Gastrocnemius medialis (tissue), 4 donors: ENCODE measurements at regions not wholly inside any gene's neighbourhood (a gene's known extent, or its start where the extent isn't known, plus 50 kb on each side); places are given as distances from the start of the nearest gene placed in this dataset.
"Not testable (repeated sequence)": the region's sequence is repeated elsewhere in the genome, so short reads cannot be mapped to it uniquely, and the experiment has no call there.

Experiments used
- POLR2A ChIP-seq, 2 donors: fragments of 450-650 bp; IDR thresholded peaks; one replicate each; pipeline ENCODE4 v1.6.1; 2017; ENCODE audit warnings: antibody characterized with exemption in 2 of 2, mild to moderate bottlenecking in 2 of 2, moderate library complexity in 2 of 2
- TF ChIP-seq, protein P1 (sequence below), 5 experiments: fragments of 450-650 bp in 3 of 5; fragments of 200-600 bp in 2 of 5; sonication (generic) in 2 of 5; IDR thresholded peaks in 4 of 5; conservative IDR thresholded peaks in 1 of 5; 1 replicate in 4 of 5; 2 replicates in 1 of 5; pipeline ENCODE4 v1.5.1; 2016 to 2019; ENCODE audit warnings: antibody characterized with exemption in 5 of 5, mild to moderate bottlenecking in 3 of 5, moderate library complexity in 3 of 5

DNA sequence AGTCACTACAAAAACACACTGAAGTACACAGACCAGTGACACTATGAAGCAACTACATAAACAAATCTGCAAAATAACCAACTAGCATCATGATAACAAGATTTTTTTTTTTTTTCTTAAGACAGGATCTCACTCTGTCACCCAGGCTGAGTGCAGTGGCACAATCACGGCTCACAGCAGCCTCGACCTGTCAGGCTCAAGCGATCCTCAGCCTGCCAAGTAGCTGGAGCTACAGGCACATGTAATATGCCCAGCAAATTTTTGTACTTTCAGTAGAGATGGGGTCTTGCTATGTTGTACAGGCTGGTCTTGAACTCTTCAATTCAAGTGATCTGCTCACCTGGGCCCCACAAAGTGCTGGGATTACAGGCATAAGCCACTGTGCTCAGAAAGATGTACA lies 140.5 kb downstream of the GOLGA6L6 start:
- TF ChIP-seq, protein P1, sequence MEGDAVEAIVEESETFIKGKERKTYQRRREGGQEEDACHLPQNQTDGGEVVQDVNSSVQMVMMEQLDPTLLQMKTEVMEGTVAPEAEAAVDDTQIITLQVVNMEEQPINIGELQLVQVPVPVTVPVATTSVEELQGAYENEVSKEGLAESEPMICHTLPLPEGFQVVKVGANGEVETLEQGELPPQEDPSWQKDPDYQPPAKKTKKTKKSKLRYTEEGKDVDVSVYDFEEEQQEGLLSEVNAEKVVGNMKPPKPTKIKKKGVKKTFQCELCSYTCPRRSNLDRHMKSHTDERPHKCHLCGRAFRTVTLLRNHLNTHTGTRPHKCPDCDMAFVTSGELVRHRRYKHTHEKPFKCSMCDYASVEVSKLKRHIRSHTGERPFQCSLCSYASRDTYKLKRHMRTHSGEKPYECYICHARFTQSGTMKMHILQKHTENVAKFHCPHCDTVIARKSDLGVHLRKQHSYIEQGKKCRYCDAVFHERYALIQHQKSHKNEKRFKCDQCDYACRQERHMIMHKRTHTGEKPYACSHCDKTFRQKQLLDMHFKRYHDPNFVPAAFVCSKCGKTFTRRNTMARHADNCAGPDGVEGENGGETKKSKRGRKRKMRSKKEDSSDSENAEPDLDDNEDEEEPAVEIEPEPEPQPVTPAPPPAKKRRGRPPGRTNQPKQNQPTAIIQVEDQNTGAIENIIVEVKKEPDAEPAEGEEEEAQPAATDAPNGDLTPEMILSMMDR (IDR thresholded peaks at IDR 0.05 in 4 of 5, conservative IDR thresholded peaks at IDR 0.05 in 1 of 5): not testable (repeated sequence)
- TF ChIP-seq POLR2A (IDR thresholded peaks at IDR 0.05): not testable (repeated sequence)
